ENCODE measurements at regions not wholly inside any gene's neighbourhood (a gene's known extent, or its start where the extent isn't known, plus 50 kb on each side); places are given as distances from the start of the nearest gene placed in this dataset.

DNA sequence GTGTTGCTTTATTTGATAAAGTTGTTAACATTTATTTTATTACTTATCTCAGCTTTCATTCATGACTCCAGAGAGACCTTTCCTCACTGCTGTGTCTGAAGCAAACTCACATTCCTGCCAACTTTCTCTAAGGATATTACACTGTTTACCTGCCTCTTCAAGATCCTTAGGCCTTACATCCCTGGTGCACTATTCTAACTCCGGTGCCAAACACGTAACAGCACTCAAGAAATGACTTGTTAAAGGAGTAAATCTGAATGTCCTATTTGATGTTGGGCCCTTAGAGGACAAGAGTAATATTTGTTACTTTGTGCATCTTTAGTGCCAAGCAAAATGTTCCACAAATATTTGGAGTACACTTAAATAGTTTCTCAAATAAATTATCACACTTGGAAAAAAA, 324.1 kb upstream of the FLRT2 start:
- H3K4me3 ChIP-seq: no peak overlapping the region
- H3K4me1 ChIP-seq (ENCODE audit: insufficient read depth): no peaks in the 10 kb centered on the region
- H3K27me3 ChIP-seq: no peaks in the 10 kb centered on the region
- no peak for DNase-seq
- no peaks in the 10 kb centered on the region for H3K36me3 ChIP-seq
- H3K27ac ChIP-seq: no peak overlapping the region
- 93 to 96% (median 95%) methylated on average over 2 of the region's 2 CpGs for WGBS, 3 donors
- TF ChIP-seq EP300 (IDR thresholded peaks at IDR 0.05): no peak
- TF ChIP-seq POLR2A (IDR thresholded peaks at IDR 0.05): no peak
- TF ChIP-seq, protein P1, sequence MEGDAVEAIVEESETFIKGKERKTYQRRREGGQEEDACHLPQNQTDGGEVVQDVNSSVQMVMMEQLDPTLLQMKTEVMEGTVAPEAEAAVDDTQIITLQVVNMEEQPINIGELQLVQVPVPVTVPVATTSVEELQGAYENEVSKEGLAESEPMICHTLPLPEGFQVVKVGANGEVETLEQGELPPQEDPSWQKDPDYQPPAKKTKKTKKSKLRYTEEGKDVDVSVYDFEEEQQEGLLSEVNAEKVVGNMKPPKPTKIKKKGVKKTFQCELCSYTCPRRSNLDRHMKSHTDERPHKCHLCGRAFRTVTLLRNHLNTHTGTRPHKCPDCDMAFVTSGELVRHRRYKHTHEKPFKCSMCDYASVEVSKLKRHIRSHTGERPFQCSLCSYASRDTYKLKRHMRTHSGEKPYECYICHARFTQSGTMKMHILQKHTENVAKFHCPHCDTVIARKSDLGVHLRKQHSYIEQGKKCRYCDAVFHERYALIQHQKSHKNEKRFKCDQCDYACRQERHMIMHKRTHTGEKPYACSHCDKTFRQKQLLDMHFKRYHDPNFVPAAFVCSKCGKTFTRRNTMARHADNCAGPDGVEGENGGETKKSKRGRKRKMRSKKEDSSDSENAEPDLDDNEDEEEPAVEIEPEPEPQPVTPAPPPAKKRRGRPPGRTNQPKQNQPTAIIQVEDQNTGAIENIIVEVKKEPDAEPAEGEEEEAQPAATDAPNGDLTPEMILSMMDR (IDR thresholded peaks at IDR 0.05): no peak
- intact Hi-C loops (cut with DNase I): no loop called here
- H3K9me3 ChIP-seq: no peaks in the 10 kb centered on the region

DNA sequence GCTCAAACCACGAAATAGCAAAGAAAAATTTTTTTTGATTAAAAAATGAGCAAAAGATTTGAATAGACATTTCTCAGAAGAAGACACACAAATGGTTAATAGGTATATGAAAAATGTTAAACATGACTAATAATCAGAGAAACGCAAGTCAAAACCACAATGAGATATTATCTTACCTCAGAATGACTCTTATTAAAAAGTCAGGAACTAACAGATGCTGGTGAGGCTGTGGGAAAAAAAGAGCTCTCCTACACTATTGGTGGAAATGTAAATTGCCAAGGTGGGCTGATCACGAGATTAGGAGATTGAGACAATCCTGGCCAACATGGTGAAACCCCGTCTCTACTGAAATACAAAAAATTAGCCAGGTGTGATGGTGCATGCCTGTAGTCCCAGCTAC, 315.5 kb upstream of the FLRT2 start:
- WGBS, 3 donors: 76 to 85% (median 78%) methylated on average over 4 of the region's 4 CpGs
- TF ChIP-seq, protein P1 (IDR thresholded peaks at IDR 0.05): no peak
- no peak for TF ChIP-seq POLR2A (IDR thresholded peaks at IDR 0.05)
- no peak for TF ChIP-seq EP300 (IDR thresholded peaks at IDR 0.05)
- no peaks in the 10 kb centered on the region for H3K4me1 ChIP-seq (ENCODE audit: insufficient read depth)

DNA sequence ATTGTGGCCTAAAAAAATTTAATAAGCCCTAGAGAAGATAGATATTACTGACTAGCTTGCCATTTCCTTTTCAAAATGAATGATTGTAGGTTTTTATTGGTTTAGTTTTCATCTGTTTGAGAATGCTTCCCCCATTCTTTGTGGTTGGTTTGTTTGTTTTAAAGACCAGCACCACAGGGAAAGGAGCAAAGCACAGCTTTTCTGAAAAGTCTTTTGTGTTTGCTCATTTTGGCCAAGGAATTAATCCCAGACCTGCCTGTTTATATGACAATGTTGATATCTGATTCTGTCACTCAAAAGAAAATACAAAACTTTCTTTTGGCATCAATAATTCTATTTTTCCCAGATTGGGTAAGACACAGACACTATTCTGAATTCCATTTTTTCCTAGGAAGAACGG, 312.5 kb upstream of the FLRT2 start:
- TF ChIP-seq EP300 (IDR thresholded peaks at IDR 0.05): no peak
- TF ChIP-seq, protein P1 (IDR thresholded peaks at IDR 0.05): no peak
- TF ChIP-seq POLR2A (IDR thresholded peaks at IDR 0.05): no peak

More for the DNA sequence above, 315.5 kb upstream of the FLRT2 start:
- intact Hi-C loops (cut with DNase I): no loop called here
- Histone ChIP-seq H3K36me3 (no peaks in the 10 kb centered on the region), H3K27ac (no peak overlapping the region), H3K27me3 (no peaks in the 10 kb centered on the region), H3K9me3 (no peaks in the 10 kb centered on the region), H3K4me3 (no peak overlapping the region)
- no peak for DNase-seq

DNA sequence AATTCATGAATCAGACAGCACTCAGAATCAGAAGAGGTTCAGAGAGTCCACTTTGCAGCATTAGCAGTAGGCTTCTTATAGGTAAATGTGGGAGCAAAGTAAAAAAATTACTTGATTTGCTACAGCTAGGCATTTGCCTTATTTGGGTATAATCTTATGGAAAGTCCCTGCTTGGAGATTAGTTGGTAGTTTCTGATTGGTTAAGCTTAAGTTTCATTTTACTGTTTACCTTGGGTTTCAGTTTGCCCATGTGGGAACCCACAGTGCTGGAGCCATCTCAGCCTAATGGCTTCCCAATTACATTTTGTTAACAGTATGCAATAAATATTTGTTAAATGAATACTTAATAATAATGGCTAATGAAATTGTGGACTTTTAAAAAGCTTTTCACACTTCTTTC, 311.0 kb upstream of the FLRT2 start:
- DNase-seq: no peak
- Histone ChIP-seq H3K4me3 (no peak overlapping the region), H3K36me3 (no peaks in the 10 kb centered on the region), H3K27me3 (no peaks in the 10 kb centered on the region), H3K4me1 (ENCODE audit: insufficient read depth) (no peaks in the 10 kb centered on the region), H3K9me3 (no peaks in the 10 kb centered on the region), H3K27ac (no peak overlapping the region)
- intact Hi-C loops (cut with DNase I): no loop called here
- TF ChIP-seq, protein P1 (IDR thresholded peaks at IDR 0.05): no peak
- TF ChIP-seq EP300 (IDR thresholded peaks at IDR 0.05): no peak
- TF ChIP-seq POLR2A (IDR thresholded peaks at IDR 0.05): no peak

More for the DNA sequence above, 312.5 kb upstream of the FLRT2 start:
- H3K27ac ChIP-seq: no peak overlapping the region
- no peaks in the 10 kb centered on the region for H3K4me1 ChIP-seq (ENCODE audit: insufficient read depth)
- no peak overlapping the region for H3K4me3 ChIP-seq
- intact Hi-C loops (cut with DNase I): no loop called here
- no peaks in the 10 kb centered on the region for H3K9me3 ChIP-seq
- no peak for DNase-seq
- no peaks in the 10 kb centered on the region for H3K36me3 ChIP-seq
- no peaks in the 10 kb centered on the region for H3K27me3 ChIP-seq
- WGBS, 3 donors: 87 to 97% (median 97%) methylated on average over 1 of the region's 1 CpG

DNA sequence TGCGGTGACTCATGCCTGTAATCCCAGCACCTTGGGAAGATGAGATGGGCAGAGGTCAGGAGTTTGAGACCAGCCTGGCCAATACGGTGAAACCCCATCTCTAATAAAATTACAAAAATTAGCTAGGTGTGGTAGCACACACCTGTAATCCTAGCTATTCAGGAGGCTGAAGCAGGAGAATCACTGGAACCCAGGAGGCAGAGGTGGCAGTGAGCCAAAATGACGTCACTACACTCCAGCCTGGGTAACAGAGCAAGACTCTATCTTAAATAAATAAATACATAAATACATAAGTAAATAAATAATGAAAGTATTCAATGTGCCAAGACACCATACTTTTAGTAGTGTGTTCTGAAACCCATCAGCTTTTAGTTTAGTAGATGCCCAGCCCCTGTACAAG, 308.1 kb upstream of the FLRT2 start:
- Histone ChIP-seq H3K27ac (no peak overlapping the region), H3K36me3 (no peaks in the 10 kb centered on the region), H3K9me3 (no peaks in the 10 kb centered on the region), H3K4me1 (ENCODE audit: insufficient read depth) (no peaks in the 10 kb centered on the region), H3K4me3 (no peak overlapping the region), H3K27me3 (no peaks in the 10 kb centered on the region)
- 66 to 70% (median 69%) methylated on average over 3 of the region's 3 CpGs for WGBS, 3 donors
- intact Hi-C loops (cut with DNase I): no loop called here
- DNase-seq: no peak
- TF ChIP-seq, protein P1 (IDR thresholded peaks at IDR 0.05): no peak
- no peak for TF ChIP-seq EP300 (IDR thresholded peaks at IDR 0.05)
- no peak for TF ChIP-seq POLR2A (IDR thresholded peaks at IDR 0.05)

All from ovary (tissue), 7 donors.